Astrocyte (in vitro differentiated cells and primary cell): ENCODE measurements at regions not wholly inside any gene's neighbourhood (a gene's known extent, or its start where the extent isn't known, plus 50 kb on each side); places are given as distances from the start of the nearest gene placed in this dataset.

Source experiments
- CTCF ChIP-seq: IDR thresholded peaks from 2 replicates; pipeline ENCODE4 v1.5.1; 2011; ENCODE audit warnings: low read depth, mild to moderate bottlenecking, inconsistent platforms, low read length, moderate library complexity; ENCODE audit not compliant: insufficient read depth
- EZH2 ChIP-seq: IDR thresholded peaks from 2 replicates; pipeline ENCODE4 v1.6.1; 2012; ENCODE audit warnings: mild to moderate bottlenecking, low read length, inconsistent platforms; ENCODE audit not compliant: insufficient read depth

GRCh38 chr16:6281274-6281673 lies 1051.4 kb upstream of the RBFOX1 start:
- no peak for TF ChIP-seq CTCF
- no peak for TF ChIP-seq EZH2
